NCI-H2196 treated with DMSO at 0.1 percent for 48 hours (cell line): ENCODE measurements at regions not wholly inside any gene's neighbourhood (a gene's known extent, or its start where the extent isn't known, plus 50 kb on each side); places are given as distances from the start of the nearest gene placed in this dataset.

Experiments used
- DNase-seq: peaks from one replicate; lab custom pipeline; 2025; ENCODE audit not compliant: unreplicated experiment; lab: John Stamatoyannopoulos, UW

DNA sequence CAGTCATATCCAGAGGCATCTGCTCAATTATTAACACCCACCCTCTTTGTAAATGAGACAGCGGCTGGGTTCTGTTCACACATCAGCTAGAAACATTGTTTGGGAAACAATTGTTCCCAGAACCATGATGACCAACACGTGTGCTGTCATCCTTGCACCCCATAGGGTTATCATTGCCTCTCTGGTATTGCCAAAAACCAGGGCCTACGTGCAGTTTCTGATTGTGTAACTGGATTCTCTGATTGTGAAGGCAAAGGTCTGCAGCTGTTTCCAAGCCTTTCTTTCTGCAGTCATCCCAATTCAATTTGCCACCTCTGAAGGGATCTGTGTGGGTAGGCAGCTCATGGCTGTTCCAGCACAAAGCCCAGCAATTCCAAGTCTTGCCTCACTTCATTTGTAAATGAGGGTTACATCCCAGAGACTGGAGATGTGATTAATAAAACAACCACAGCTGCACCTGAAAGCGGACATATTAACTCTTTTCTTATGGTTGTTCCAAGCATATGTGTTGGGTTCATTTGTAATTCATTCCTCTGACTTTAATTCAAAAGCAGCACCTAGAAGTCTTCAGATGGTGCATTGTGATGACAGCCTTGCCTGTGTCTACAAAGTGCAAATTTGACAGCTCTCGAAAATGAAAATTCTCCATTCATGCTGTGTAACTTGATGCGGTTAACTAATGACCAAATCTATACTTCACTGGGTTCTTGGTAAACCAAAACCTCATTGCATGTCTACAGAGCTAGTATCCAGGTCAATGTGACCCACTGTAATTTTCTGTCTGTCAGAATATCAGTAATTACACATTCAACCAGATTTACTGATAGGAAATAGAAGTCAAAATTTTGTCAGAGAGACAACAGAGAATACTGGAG is 66.6 kb downstream of the YIPF5 start:
- DNase-seq = no peak

DNA sequence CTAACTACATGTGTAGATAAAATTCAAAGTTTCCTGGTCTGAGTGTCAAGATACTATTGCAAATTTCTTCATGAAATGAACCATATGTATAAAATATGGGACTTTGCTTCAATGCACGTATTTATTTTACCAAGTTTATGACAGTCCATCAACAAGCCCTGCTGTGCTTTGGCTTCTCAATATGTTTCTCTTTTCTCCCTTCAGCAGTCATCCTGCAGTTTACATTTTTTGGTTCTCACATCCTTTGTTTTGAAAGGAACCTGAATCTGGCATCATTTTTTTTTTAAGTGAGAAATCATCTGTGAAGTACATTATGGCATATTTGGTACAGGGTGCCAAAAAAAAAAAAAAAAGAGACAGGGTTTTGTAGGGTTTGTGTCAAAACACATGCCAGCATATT is 65.1 kb downstream of the YIPF5 start:
- no peak for DNase-seq

GRCh38 chr5:144108131-144108530 is 62.3 kb downstream of the YIPF5 start:
- DNase-seq = no peak
